ENCODE measurements at regions not wholly inside any gene's neighbourhood (a gene's known extent, or its start where the extent isn't known, plus 50 kb on each side); places are given as distances from the start of the nearest gene placed in this dataset.

DNA sequence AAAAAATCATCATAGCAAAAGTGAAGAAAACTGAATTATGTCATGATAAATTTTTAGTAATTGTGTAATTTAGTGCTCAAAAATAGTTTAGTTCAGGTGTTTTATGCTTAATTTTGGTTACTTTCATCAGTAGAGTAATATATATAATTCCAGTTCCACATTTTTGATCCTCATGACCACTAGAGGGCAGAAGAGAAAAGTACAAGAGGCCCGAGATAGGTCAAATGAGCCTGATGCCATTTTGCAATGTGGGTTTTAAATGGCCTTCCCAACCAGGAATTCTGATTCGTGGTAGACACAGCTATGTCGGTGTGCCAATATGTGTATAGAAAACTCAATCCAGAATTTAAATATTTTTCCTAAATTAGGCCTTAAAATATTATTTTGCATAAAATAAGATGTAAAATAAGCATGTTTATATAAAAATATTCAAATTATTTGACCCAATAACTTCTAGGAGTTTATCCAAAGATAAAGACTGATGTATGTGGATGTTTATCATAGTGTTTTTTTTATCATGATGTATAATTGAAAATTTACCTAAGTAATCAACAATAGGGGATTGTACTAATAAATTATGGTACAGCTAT, 159.7 kb upstream of the RPS6KA2 start:
- ChIA-PET CTCF (interaction anchor here (0.6 to 1.4 kb wide), 7 partner anchors 11 to 337 kb away, joined by 3 to 7 read pairs (median 5); no protein-coding TSS in a partner anchor), POLR2A (ENCODE audit: low non-redundant PET) (no interaction called here)
- DNase-seq (ENCODE audit: low spot score) = peak; percentile 54
- H3K27ac ChIP-seq = no peak overlapping the region
- TF ChIP-seq, protein P1, sequence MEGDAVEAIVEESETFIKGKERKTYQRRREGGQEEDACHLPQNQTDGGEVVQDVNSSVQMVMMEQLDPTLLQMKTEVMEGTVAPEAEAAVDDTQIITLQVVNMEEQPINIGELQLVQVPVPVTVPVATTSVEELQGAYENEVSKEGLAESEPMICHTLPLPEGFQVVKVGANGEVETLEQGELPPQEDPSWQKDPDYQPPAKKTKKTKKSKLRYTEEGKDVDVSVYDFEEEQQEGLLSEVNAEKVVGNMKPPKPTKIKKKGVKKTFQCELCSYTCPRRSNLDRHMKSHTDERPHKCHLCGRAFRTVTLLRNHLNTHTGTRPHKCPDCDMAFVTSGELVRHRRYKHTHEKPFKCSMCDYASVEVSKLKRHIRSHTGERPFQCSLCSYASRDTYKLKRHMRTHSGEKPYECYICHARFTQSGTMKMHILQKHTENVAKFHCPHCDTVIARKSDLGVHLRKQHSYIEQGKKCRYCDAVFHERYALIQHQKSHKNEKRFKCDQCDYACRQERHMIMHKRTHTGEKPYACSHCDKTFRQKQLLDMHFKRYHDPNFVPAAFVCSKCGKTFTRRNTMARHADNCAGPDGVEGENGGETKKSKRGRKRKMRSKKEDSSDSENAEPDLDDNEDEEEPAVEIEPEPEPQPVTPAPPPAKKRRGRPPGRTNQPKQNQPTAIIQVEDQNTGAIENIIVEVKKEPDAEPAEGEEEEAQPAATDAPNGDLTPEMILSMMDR (conservative IDR thresholded peaks at IDR 0.05; ENCODE audit: low read depth) = peak; percentile 77

DNA sequence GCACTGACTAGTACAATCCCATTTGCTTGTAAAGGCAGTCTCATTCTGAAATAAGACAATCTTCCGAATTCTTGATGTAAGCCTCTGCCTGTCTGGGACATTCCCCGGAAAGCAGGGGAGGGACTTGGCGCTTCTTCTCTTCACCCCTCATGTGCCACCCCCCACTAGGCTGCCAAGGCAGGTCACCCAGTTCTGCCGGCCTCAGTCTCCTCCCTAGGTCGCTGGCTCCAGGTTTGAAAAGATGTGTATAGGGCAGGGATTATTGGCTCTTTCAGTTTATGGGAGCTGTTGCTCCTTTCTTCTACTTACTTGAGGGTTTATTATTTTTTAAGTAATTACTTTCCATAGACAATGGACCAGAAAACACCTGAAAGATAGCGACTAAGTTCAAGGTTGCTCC, 158.1 kb upstream of the RPS6KA2 start:
- ChIA-PET POLR2A (ENCODE audit: low non-redundant PET) (no interaction called here), CTCF (interaction anchor here (0.9 to 1.7 kb wide), 4 partner anchors 10 to 205 kb away, joined by 3 to 8 read pairs (median 4); no protein-coding TSS in a partner anchor)
- TF ChIP-seq, protein P1 (conservative IDR thresholded peaks at IDR 0.05; ENCODE audit: low read depth) = no peak

DNA sequence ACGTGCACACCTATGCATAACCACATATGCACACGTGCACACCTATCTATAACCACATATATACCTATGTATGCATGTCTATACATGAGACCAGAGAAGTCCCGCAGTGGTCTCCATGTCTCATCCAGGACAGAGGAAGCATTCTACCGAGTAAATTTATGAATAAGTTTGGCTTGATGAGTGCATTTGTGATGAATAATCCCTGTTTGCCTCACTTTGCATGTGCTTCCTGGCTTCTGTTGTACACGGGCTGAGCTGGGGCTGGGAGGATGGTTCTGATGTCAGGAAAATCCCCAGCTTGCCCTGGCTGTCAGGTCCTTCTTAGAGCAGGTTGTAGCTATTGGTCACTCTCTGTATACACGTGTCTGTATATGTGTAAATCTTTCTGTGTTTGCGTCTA, 157.6 kb upstream of the RPS6KA2 start:
- ChIA-PET POLR2A (ENCODE audit: low non-redundant PET) (no interaction called here), CTCF (interaction anchor here (0.5 to 1.7 kb wide), 4 partner anchors 10 to 205 kb away, joined by 4 to 8 read pairs (median 4); no protein-coding TSS in a partner anchor)
- no peak overlapping the region for H3K27ac ChIP-seq
- TF ChIP-seq, protein P1 (conservative IDR thresholded peaks at IDR 0.05; ENCODE audit: low read depth) = no peak
- no peak for DNase-seq (ENCODE audit: low spot score)

More for the DNA sequence above, 158.1 kb upstream of the RPS6KA2 start:
- no peak overlapping the region for H3K27ac ChIP-seq
- DNase-seq (ENCODE audit: low spot score) = no peak

DNA sequence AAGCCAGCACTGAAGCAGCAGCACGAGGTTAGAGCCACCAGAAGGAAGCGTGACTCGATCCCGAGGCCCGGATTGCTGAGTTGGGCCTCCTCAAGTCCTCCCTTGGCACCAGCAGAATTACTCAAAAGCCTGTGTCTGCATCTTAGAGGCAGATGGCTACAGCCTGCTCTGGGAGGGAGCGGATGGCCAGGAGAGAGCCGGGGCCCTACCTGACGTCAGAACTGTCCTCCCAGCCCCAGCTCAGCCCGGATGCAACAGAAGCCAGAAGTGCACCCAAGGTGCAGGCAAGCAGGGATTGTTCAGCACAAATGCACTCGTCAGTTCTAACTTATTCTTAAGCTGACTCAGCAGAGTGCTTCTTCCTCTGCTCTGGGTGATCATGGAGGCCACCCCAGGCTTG, 155.5 kb upstream of the RPS6KA2 start:
- ChIA-PET POLR2A (ENCODE audit: low non-redundant PET) (no interaction called here), CTCF (no interaction called here)
- DNase-seq (ENCODE audit: low spot score) = no peak
- H3K27ac ChIP-seq = no peak overlapping the region
- TF ChIP-seq, protein P1 (conservative IDR thresholded peaks at IDR 0.05; ENCODE audit: low read depth) = no peak

DNA sequence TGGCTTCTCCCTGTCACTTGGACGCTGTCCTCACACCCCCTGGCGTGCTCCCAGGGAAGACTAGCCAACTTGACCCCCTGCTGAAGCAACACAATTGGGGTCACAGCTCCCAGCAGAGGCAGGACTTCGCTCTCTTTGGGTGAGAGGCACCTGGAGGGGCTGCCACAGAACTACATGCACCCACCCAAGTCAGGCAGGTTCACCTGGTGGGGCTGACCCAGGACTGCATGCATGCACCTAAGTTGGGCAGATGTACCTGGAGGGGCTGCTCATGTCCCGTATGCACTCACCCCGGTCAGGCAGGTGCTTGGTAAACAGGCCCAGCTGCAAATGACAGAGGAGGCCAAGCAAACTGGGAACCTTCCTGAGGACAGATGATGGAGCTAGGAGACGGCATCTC, 154.3 kb upstream of the RPS6KA2 start:
- TF ChIP-seq, protein P1 (conservative IDR thresholded peaks at IDR 0.05; ENCODE audit: low read depth) = no peak
- CTCF ChIA-PET = no interaction called here
- no peak overlapping the region for H3K27ac ChIP-seq
- POLR2A ChIA-PET (ENCODE audit: low non-redundant PET) = no interaction called here
- no peak for DNase-seq (ENCODE audit: low spot score)

DNA sequence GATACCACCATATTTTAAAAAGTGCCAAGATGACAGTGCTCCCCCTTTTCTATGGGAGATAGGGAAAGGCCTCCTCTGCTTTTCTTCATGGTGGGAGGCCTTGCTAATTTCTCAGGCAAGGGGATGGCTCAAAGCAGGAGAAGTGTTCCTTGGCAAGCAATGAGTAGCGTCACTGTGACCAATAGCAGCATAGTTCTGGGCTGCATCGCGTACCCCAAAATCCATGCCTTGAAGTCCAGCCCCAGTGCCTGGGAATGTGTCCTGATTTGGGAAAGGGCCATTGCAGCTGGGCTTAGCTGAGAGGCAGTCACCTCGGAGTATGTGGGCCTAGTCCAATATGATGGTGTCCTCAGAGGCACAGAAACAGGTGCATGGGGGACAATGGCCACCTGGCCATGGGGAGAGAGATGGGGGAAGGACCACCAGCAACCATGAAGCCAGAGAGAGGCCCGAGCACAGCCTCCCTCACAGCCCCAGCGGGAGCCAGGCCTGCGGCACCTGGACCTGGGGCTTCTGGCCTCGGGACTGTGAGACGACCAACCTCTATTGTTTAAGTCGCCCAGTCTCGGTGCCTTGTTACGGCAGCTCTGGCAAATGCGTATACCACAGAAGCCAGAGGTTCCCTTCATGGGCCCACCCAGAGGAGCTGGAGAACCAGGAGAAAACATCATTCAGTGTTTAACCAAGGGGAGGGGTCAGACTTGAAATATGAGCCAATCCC, 153.1 kb upstream of the RPS6KA2 start:
- DNase-seq (ENCODE audit: low spot score) = no peak
- POLR2A ChIA-PET (ENCODE audit: low non-redundant PET) = no interaction called here
- no peak overlapping the region for H3K27ac ChIP-seq
- TF ChIP-seq, protein P1 (conservative IDR thresholded peaks at IDR 0.05; ENCODE audit: low read depth) = no peak
- CTCF ChIA-PET = no interaction called here
